HG03460 (cell line): ENCODE measurements at regions not wholly inside any gene's neighbourhood (a gene's known extent, or its start where the extent isn't known, plus 50 kb on each side); places are given as distances from the start of the nearest gene placed in this dataset.

ENCODE experiments used
- ATAC-seq: cut with Tn5 transposase; IDR thresholded peaks from one replicate; pipeline ENCODE4 v1.9.1; 2021; ENCODE audit not compliant: unreplicated experiment

- ATAC-seq, result no peak
Measured at GRCh38 chr11:116644201-116644940, 128.4 kb downstream of the BUD13 start.

GRCh38 chr11:116643521-116643920, 129.3 kb downstream of the BUD13 start:
- no peak for ATAC-seq

- ATAC-seq, result no peak
Measured at GRCh38 chr11:116642902-116643301, 129.9 kb downstream of the BUD13 start.

GRCh38 chr11:116642481-116642880, 130.3 kb downstream of the BUD13 start:
- no peak for ATAC-seq

- ATAC-seq, result no peak
Measured at GRCh38 chr11:116641561-116642045, 131.2 kb downstream of the BUD13 start.

- no peak for ATAC-seq
Measured at GRCh38 chr11:116640641-116641402, 132.0 kb downstream of the BUD13 start.

GRCh38 chr11:116638463-116638862, 134.3 kb downstream of the BUD13 start:
- no peak for ATAC-seq

GRCh38 chr11:116637766-116638165, 135.0 kb downstream of the BUD13 start:
- ATAC-seq, result no peak

- ATAC-seq, result no peak
Measured at GRCh38 chr11:116636341-116636929, 136.4 kb downstream of the BUD13 start.

GRCh38 chr11:116631201-116631600, 141.6 kb downstream of the BUD13 start:
- no peak for ATAC-seq

GRCh38 chr11:116618461-116618860, 154.3 kb downstream of the BUD13 start:
- no peak for ATAC-seq

- no peak for ATAC-seq
Measured at GRCh38 chr11:116615211-116615865, 157.4 kb downstream of the BUD13 start.

- no peak for ATAC-seq
Measured at GRCh38 chr11:116614306-116615210, 158.2 kb downstream of the BUD13 start.

GRCh38 chr11:116613206-116613875, 159.4 kb downstream of the BUD13 start:
- no peak for ATAC-seq

GRCh38 chr11:116611998-116612620, 160.7 kb downstream of the BUD13 start:
- ATAC-seq, result no peak

GRCh38 chr11:116610190-116610589, 162.6 kb downstream of the BUD13 start:
- no peak for ATAC-seq

- no peak for ATAC-seq
Measured at GRCh38 chr11:116607027-116607426, 165.8 kb downstream of the BUD13 start.

GRCh38 chr11:116605543-116606459, 167.0 kb downstream of the BUD13 start:
- ATAC-seq, result no peak
